K562 (cell line): ENCODE measurements at regions not wholly inside any gene's neighbourhood (a gene's known extent, or its start where the extent isn't known, plus 50 kb on each side); places are given as distances from the start of the nearest gene placed in this dataset.
A peak's percentile ranks its signal among the peaks of the same experiment; 100 is the strongest.

Source experiments
- ATAC-seq: fragments of 200-7000 bp; cut with Tn5 transposase; 3 replicates; pipeline ENCODE4 v1.9.1; 2020; ENCODE audit warnings: moderate library complexity
- BruUV-seq: library from RNA; stranded (reverse); fragments of 400-500 nt; replicated peaks from 2 replicates; lab custom pipeline; 2021; lab: Mats Ljungman, UMichigan
- CTCF ChIA-PET: fragments of 300-600 bp; formaldehyde crosslinking; extraction: SDS; loops from one replicate; lab custom pipeline; 2021; ENCODE audit warnings: low intra/inter-chr PET ratio; lab: Yijun Ruan, JAX
- POLR2A ChIA-PET: fragments of 300-600, 350-650 bp; sonication (Branson Sonifier 250); formaldehyde crosslinking; extraction: SDS; loops from one replicate; lab custom pipeline; 2021; ENCODE audit warnings: antibody characterized with exemption, inconsistent platforms; lab: Yijun Ruan, JAX
- DNase-seq, 4 experiments: peaks; one replicate each; pipeline versions ENCODE4 v3.0.0 to v3.0.0-alpha.2; 2011 to 2018; ENCODE audit warnings: low spot score in 3 of 4, mixed read lengths in 3 of 4; ENCODE audit errors: extremely low read depth in 1 of 4
- FAIRE-seq: peaks from 2 replicates; lab custom pipeline; 2011; peaks lifted over from hg19 to GRCh38; lab: Jason Lieb, UNC
- H2AFZ ChIP-seq: 2 replicates; pipeline ENCODE4 v1.6.0; 2011; ENCODE audit warnings: low read depth, low read length, control low read depth, inconsistent platforms
- H3K27ac ChIP-seq: fragments of 200-600 bp; 3 replicates; pipeline ENCODE4 v1.8.0; 2011; ENCODE audit warnings: low read depth, mild to moderate bottlenecking, control low read depth, inconsistent platforms, low read length, moderate library complexity, mixed read lengths; ENCODE audit errors: extremely low read depth
- H3K27me3 ChIP-seq, 2 experiments: fragments of 300-600 bp in 1 of 2; 2 replicates in 1 of 2; 3 replicates in 1 of 2; pipeline versions ENCODE4 v1.6.0 to v1.8.0; 2011; ENCODE audit warnings: inconsistent platforms in 2 of 2, low read length in 2 of 2, mild to moderate bottlenecking in 1 of 2, mixed read lengths in 1 of 2, moderate library complexity in 1 of 2; ENCODE audit not compliant: control insufficient read depth in 2 of 2, insufficient read depth in 2 of 2
- H3K36me3 ChIP-seq: fragments of 300-600 bp; 3 replicates; pipeline ENCODE4 v1.8.0; 2011; ENCODE audit warnings: mild to moderate bottlenecking, low read length, inconsistent platforms; ENCODE audit not compliant: control insufficient read depth, insufficient read depth
- H3K4me1 ChIP-seq, 2 experiments: fragments of 200-600 bp in 1 of 2; replicated peaks in 1 of 2; 2 replicates in 1 of 2; 3 replicates in 1 of 2; pipeline versions ENCODE4 v1.5.1 to v1.8.0; 2011; ENCODE audit warnings: inconsistent platforms in 2 of 2, low read length in 2 of 2, mild to moderate bottlenecking in 1 of 2, mixed read lengths in 1 of 2, moderate library complexity in 1 of 2; ENCODE audit not compliant: control insufficient read depth in 2 of 2, insufficient read depth in 2 of 2
- H3K4me2 ChIP-seq: 2 replicates; pipeline ENCODE4 v1.6.1; 2011; ENCODE audit warnings: low read length, control low read depth, inconsistent platforms, mixed read lengths; ENCODE audit not compliant: insufficient read depth
- H3K4me3 ChIP-seq: fragments of 200-600 bp; sonication (generic), shearing (Covaris generic); 2 replicates; pipeline ENCODE4 v1.5.1; 2016; ENCODE audit warnings: control low read depth, inconsistent platforms
- H3K79me2 ChIP-seq: fragments of 200-600 bp; 3 replicates; pipeline ENCODE4 v1.8.0; 2011; ENCODE audit warnings: low read length, inconsistent platforms; ENCODE audit not compliant: control insufficient read depth, insufficient read depth
- H3K9ac ChIP-seq, 2 experiments: 2 replicates each; pipeline versions ENCODE4 v1.6.0 to v1.6.1; 2011; ENCODE audit warnings: low read depth in 2 of 2, low read length in 2 of 2, control low read depth in 1 of 2, inconsistent platforms in 1 of 2, mild to moderate bottlenecking in 1 of 2, mixed read lengths in 1 of 2; ENCODE audit not compliant: insufficient read depth in 1 of 2
- H3K9me1 ChIP-seq: one replicate; pipeline ENCODE4 v1.6.0; 2011; ENCODE audit warnings: inconsistent platforms, mild to moderate bottlenecking, low read length, moderate library complexity; ENCODE audit not compliant: control insufficient read depth, insufficient read depth
- H3K9me3 ChIP-seq: replicated peaks from 2 replicates; pipeline ENCODE4 v1.5.1; 2011; ENCODE audit warnings: low read depth, low read length, inconsistent platforms; ENCODE audit not compliant: control insufficient read depth, insufficient read depth
- H4K20me1 ChIP-seq: replicated peaks from 2 replicates; pipeline ENCODE4 v1.6.1; 2011; ENCODE audit warnings: low read length, inconsistent platforms, mixed read lengths; ENCODE audit not compliant: control insufficient read depth, insufficient read depth
- BHLHE40 ChIP-seq: IDR thresholded peaks from 2 replicates; pipeline ENCODE4 v1.6.1; 2011; ENCODE audit warnings: low read length, improper control_type of control experiment
- GTF2A2 ChIP-seq: IDR thresholded peaks from 2 replicates; pipeline ENCODE4 v1.6.1; 2016; ENCODE audit warnings: mild to moderate bottlenecking, missing genetic modification characterization, missing compliant biosample characterization
- MTF1 ChIP-seq: fragments of 250-450 bp; sonication (Bioruptor Pico); IDR thresholded peaks from 2 replicates; pipeline ENCODE4 v1.9.0; 2021; ENCODE audit warnings: moderate library complexity, mild to moderate bottlenecking, inconsistent platforms, borderline replicate concordance
- NFYB ChIP-seq: IDR thresholded peaks from 2 replicates; pipeline ENCODE4 v1.6.1; 2011; ENCODE audit warnings: mild to moderate bottlenecking, moderate library complexity; ENCODE audit not compliant: insufficient read length; ENCODE audit errors: extremely low read depth
- PATZ1 ChIP-seq: fragments of 250-450 bp; sonication (Bioruptor Pico); IDR thresholded peaks from 2 replicates; pipeline ENCODE4 v1.5.0; 2020; ENCODE audit warnings: mild to moderate bottlenecking, borderline replicate concordance
- SIX5 ChIP-seq, 2 experiments: IDR thresholded peaks; 2 replicates each; pipeline ENCODE4 v1.6.1; 2011; ENCODE audit warnings: low read length in 2 of 2, borderline replicate concordance in 1 of 2, low read depth in 1 of 2, mild to moderate bottlenecking in 1 of 2, moderate library complexity in 1 of 2; ENCODE audit not compliant: insufficient read depth in 1 of 2
- TAF1 ChIP-seq: IDR thresholded peaks from 2 replicates; pipeline ENCODE4 v1.6.1; 2011; ENCODE audit warnings: mild to moderate bottlenecking, low read length, moderate library complexity; ENCODE audit not compliant: insufficient read depth, control insufficient read depth, severe bottlenecking; ENCODE audit errors: extremely low read depth
- ZNF507 ChIP-seq: conservative IDR thresholded peaks from 2 replicates; pipeline ENCODE4 v1.6.1; 2017; ENCODE audit warnings: missing genetic modification characterization, missing compliant biosample characterization
- WGBS: fragments of 100-300 bp; shearing (Covaris generic); methylation state at CpG from one replicate; pipeline ENCODE4 v1.1.6; 2016; ENCODE audit warnings: low coverage, mixed read lengths; ENCODE audit not compliant: insufficient coverage; ENCODE audit errors: missing lambda C conversion rate; 5-methylcytosine and 5-hydroxymethylcytosine counted together
- in situ Hi-C: fragments of 300-500 bp; cut with MboI; formaldehyde crosslinking; loops from 4 replicates; pipeline ENCODE4 v1.15.0; 2018; ENCODE audit warnings: inconsistent platforms, mixed read lengths
- intact Hi-C: fragments of 100-400 bp; cut with micrococcal nuclease; formaldehyde crosslinking; loops from 2 replicates; pipeline ENCODE4 v1.14.2; 2022

GRCh38 chr6:108788416-108788815 lies 59.8 kb upstream of the ARMC2 start:
- WGBS, result 7% methylated on average over 1 of the region's 1 CpG
- CTCF ChIA-PET, result no interaction called here
- no peaks in the 10 kb centered on the region for H3K9me1 ChIP-seq
- no peaks in the 10 kb centered on the region for H3K9me3 ChIP-seq
- H2AFZ ChIP-seq, result no peak overlapping the region
- H3K27ac ChIP-seq, result no peak overlapping the region
- H3K27me3 ChIP-seq, result peaks cover 11 to 15% of the 10 kb centered on the region in 2 experiments; a peak in 4 of 5 replicates
- TF ChIP-seq TAF1, result no peak
- TF ChIP-seq NFYB, result no peak
- TF ChIP-seq BHLHE40, result no peak
- peak; percentile 93 for TF ChIP-seq ZNF507 (tag)
- no peak for TF ChIP-seq SIX5 (IDR thresholded peaks at IDR 0.05; ENCODE audit: borderline replicate concordance in 1 of 2, insufficient read depth in 1 of 2, low read depth in 1 of 2, low read length in 2 of 2)
- TF ChIP-seq PATZ1 (CRISPR knock-in tag), result no peak
- no peak for TF ChIP-seq GTF2A2
- no peak for TF ChIP-seq MTF1 (CRISPR knock-in tag)
- TF ChIP-seq, all 486 proteins: peak for 1
- DNase-seq, result no peak
- no peak for ATAC-seq
- no TSS peak for BruUV-seq
- no peaks in the 10 kb centered on the region for H3K79me2 ChIP-seq
- no peaks in the 10 kb centered on the region for H3K4me1 ChIP-seq
- H3K4me2 ChIP-seq, result no peak overlapping the region
- in situ Hi-C loops (no loop called here), intact Hi-C loops (loop anchor here (10.0 kb wide), 1 partner anchor 106 kb away; no protein-coding TSS in a partner anchor)
- no peaks in the 10 kb centered on the region for H3K36me3 ChIP-seq
- no peak overlapping the region for H3K4me3 ChIP-seq
- POLR2A ChIA-PET, result no interaction called here
- no peaks in the 10 kb centered on the region for H4K20me1 ChIP-seq
- H3K9ac ChIP-seq, result no peak overlapping the region
- FAIRE-seq, result no peak
